ENCODE measurements at regions not wholly inside any gene's neighbourhood (a gene's known extent, or its start where the extent isn't known, plus 50 kb on each side); places are given as distances from the start of the nearest gene placed in this dataset.

GRCh38 chr1:193674292-193674944, 488.0 kb upstream of the B3GALT2 start:
- Histone ChIP-seq H3K36me3 (ENCODE audit: control insufficient read depth, insufficient read depth, low read length) (no peaks in the 10 kb centered on the region), H3K27me3 (ENCODE audit: control insufficient read depth, insufficient read depth, low read length) (no peaks in the 10 kb centered on the region), H3K4me3 (ENCODE audit: low read depth, low read length) (no peak overlapping the region)
- TF ChIP-seq CTCF (IDR thresholded peaks at IDR 0.05; ENCODE audit: insufficient read depth, low read length, severe bottlenecking) = no peak
- FAIRE-seq (no peak), DNase-seq (ENCODE audit: low read depth) (no peak)

GRCh38 chr1:193666485-193667083, 480.2 kb upstream of the B3GALT2 start:
- Histone ChIP-seq H3K27me3 (ENCODE audit: control insufficient read depth, insufficient read depth, low read length) (no peaks in the 10 kb centered on the region), H3K36me3 (ENCODE audit: control insufficient read depth, insufficient read depth, low read length) (no peaks in the 10 kb centered on the region), H3K4me3 (ENCODE audit: low read depth, low read length) (no peak overlapping the region)
- DNase-seq (ENCODE audit: low read depth) (no peak), FAIRE-seq (no peak)
- no peak for TF ChIP-seq CTCF (IDR thresholded peaks at IDR 0.05; ENCODE audit: insufficient read depth, low read length, severe bottlenecking)

GRCh38 chr1:193663965-193664364, 477.6 kb upstream of the B3GALT2 start:
- TF ChIP-seq CTCF (IDR thresholded peaks at IDR 0.05; ENCODE audit: insufficient read depth, low read length, severe bottlenecking) = no peak
- Histone ChIP-seq H3K4me3 (ENCODE audit: low read depth, low read length) (no peak overlapping the region), H3K27me3 (ENCODE audit: control insufficient read depth, insufficient read depth, low read length) (no peaks in the 10 kb centered on the region), H3K36me3 (ENCODE audit: control insufficient read depth, insufficient read depth, low read length) (no peaks in the 10 kb centered on the region)
- FAIRE-seq = no peak
- DNase-seq (ENCODE audit: low read depth) = no peak

- no peaks in the 10 kb centered on the region for H3K36me3 ChIP-seq (ENCODE audit: control insufficient read depth, insufficient read depth, low read length)
- no peaks in the 10 kb centered on the region for H3K27me3 ChIP-seq (ENCODE audit: control insufficient read depth, insufficient read depth, low read length)
- FAIRE-seq (no peak), DNase-seq (ENCODE audit: low read depth) (peak; percentile 1)
- no peak overlapping the region for H3K4me3 ChIP-seq (ENCODE audit: low read depth, low read length)
- TF ChIP-seq CTCF (IDR thresholded peaks at IDR 0.05; ENCODE audit: insufficient read depth, low read length, severe bottlenecking) = no peak
These were observed 475.6 kb upstream of the B3GALT2 start for GRCh38 chr1:193662030-193662429.

GRCh38 chr1:193661385-193661784, 475.0 kb upstream of the B3GALT2 start:
- no peak for TF ChIP-seq CTCF (IDR thresholded peaks at IDR 0.05; ENCODE audit: insufficient read depth, low read length, severe bottlenecking)
- Histone ChIP-seq H3K36me3 (ENCODE audit: control insufficient read depth, insufficient read depth, low read length) (no peaks in the 10 kb centered on the region), H3K4me3 (ENCODE audit: low read depth, low read length) (no peak overlapping the region), H3K27me3 (ENCODE audit: control insufficient read depth, insufficient read depth, low read length) (no peaks in the 10 kb centered on the region)
- no peak for DNase-seq (ENCODE audit: low read depth)
- no peak for FAIRE-seq

GRCh38 chr1:193660428-193660827, 474.0 kb upstream of the B3GALT2 start:
- FAIRE-seq = peak; percentile 55
- Histone ChIP-seq H3K27me3 (ENCODE audit: control insufficient read depth, insufficient read depth, low read length) (no peaks in the 10 kb centered on the region), H3K4me3 (ENCODE audit: low read depth, low read length) (no peak overlapping the region), H3K36me3 (ENCODE audit: control insufficient read depth, insufficient read depth, low read length) (no peaks in the 10 kb centered on the region)
- DNase-seq (ENCODE audit: low read depth) = no peak
- no peak for TF ChIP-seq CTCF (IDR thresholded peaks at IDR 0.05; ENCODE audit: insufficient read depth, low read length, severe bottlenecking)

Data from bronchial epithelial cell (primary cell).